ENCODE measurements at regions not wholly inside any gene's neighbourhood (a gene's known extent, or its start where the extent isn't known, plus 50 kb on each side); places are given as distances from the start of the nearest gene placed in this dataset.
"Not testable (repeated sequence)": the region's sequence is repeated elsewhere in the genome, so short reads cannot be mapped to it uniquely, and the experiment has no call there.

GRCh38 chr5:163867738-163868137, 362.3 kb downstream of the MAT2B start:
- no peak overlapping the region for H3K27ac ChIP-seq (ENCODE audit: low read depth, low read length)
- H3K4me2 ChIP-seq (ENCODE audit: low read depth, low read length, poor library complexity, severe bottlenecking), result no peak overlapping the region
- H3F3A ChIP-seq (ENCODE audit: insufficient read depth), result no peaks in the 10 kb centered on the region
- H3K36me3 ChIP-seq (ENCODE audit: low read length), result no peaks in the 10 kb centered on the region
- no peak overlapping the region for H3K9ac ChIP-seq (ENCODE audit: low read length)
- no peak overlapping the region for H3K4me3 ChIP-seq (ENCODE audit: insufficient read depth, low read length, poor library complexity, severe bottlenecking)
- TF ChIP-seq EZH2phosphoT487 (conservative IDR thresholded peaks at IDR 0.05; ENCODE audit: low read length) (no peak), CTCF (IDR thresholded peaks at IDR 0.05; ENCODE audit: insufficient read depth, low read length, poor library complexity, severe bottlenecking) (no peak)
- H4K20me1 ChIP-seq (ENCODE audit: low read depth, low read length), result no peaks in the 10 kb centered on the region
- H3K9me3 ChIP-seq (ENCODE audit: insufficient read depth, low read length), result no peaks in the 10 kb centered on the region
- no peaks in the 10 kb centered on the region for H3K9me2 ChIP-seq (replicated peaks; ENCODE audit: insufficient read depth, low read length)
- no peaks in the 10 kb centered on the region for H3K27me3 ChIP-seq (ENCODE audit: low read length)
- no peaks in the 10 kb centered on the region for H3K79me2 ChIP-seq (ENCODE audit: insufficient read depth, low read length)
- no peak overlapping the region for H2AFZ ChIP-seq (ENCODE audit: low read depth, low read length, severe bottlenecking)

GRCh38 chr5:163869581-163869980, 364.2 kb downstream of the MAT2B start:
- no peak overlapping the region for H3K4me3 ChIP-seq (ENCODE audit: insufficient read depth, low read length, poor library complexity, severe bottlenecking)
- no peaks in the 10 kb centered on the region for H3K36me3 ChIP-seq (ENCODE audit: low read length)
- H3K9ac ChIP-seq (ENCODE audit: low read length), result no peak overlapping the region
- TF ChIP-seq CTCF (IDR thresholded peaks at IDR 0.05; ENCODE audit: insufficient read depth, low read length, poor library complexity, severe bottlenecking), result no peak
- TF ChIP-seq EZH2phosphoT487 (conservative IDR thresholded peaks at IDR 0.05; ENCODE audit: low read length), result no peak
- H3K27ac ChIP-seq (ENCODE audit: low read depth, low read length), result no peak overlapping the region
- H3K27me3 ChIP-seq (ENCODE audit: low read length), result no peaks in the 10 kb centered on the region
- H3K9me3 ChIP-seq (ENCODE audit: insufficient read depth, low read length), result no peaks in the 10 kb centered on the region
- no peaks in the 10 kb centered on the region for H3K9me2 ChIP-seq (replicated peaks; ENCODE audit: insufficient read depth, low read length)
- no peak overlapping the region for H3K4me2 ChIP-seq (ENCODE audit: low read depth, low read length, poor library complexity, severe bottlenecking)
- no peak overlapping the region for H2AFZ ChIP-seq (ENCODE audit: low read depth, low read length, severe bottlenecking)
- no peaks in the 10 kb centered on the region for H4K20me1 ChIP-seq (ENCODE audit: low read depth, low read length)
- H3F3A ChIP-seq (ENCODE audit: insufficient read depth), result no peaks in the 10 kb centered on the region
- H3K79me2 ChIP-seq (ENCODE audit: insufficient read depth, low read length), result no peaks in the 10 kb centered on the region

- Histone ChIP-seq H3K27ac (ENCODE audit: low read depth, low read length) (no peak overlapping the region), H3K36me3 (ENCODE audit: low read length) (no peaks in the 10 kb centered on the region), H3K9me3 (ENCODE audit: insufficient read depth, low read length) (no peaks in the 10 kb centered on the region), H4K20me1 (ENCODE audit: low read depth, low read length) (no peaks in the 10 kb centered on the region), H3K9me2 (replicated peaks; ENCODE audit: insufficient read depth, low read length) (no peaks in the 10 kb centered on the region), H2AFZ (ENCODE audit: low read depth, low read length, severe bottlenecking) (no peak overlapping the region), H3K27me3 (ENCODE audit: low read length) (no peaks in the 10 kb centered on the region), H3K4me3 (ENCODE audit: insufficient read depth, low read length, poor library complexity, severe bottlenecking) (no peak overlapping the region), H3K9ac (ENCODE audit: low read length) (no peak overlapping the region), H3K4me2 (ENCODE audit: low read depth, low read length, poor library complexity, severe bottlenecking) (no peak overlapping the region), H3K79me2 (ENCODE audit: insufficient read depth, low read length) (no peaks in the 10 kb centered on the region), H3F3A (ENCODE audit: insufficient read depth) (no peaks in the 10 kb centered on the region)
- no peak for TF ChIP-seq EZH2phosphoT487 (conservative IDR thresholded peaks at IDR 0.05; ENCODE audit: low read length)
These were observed 365.0 kb downstream of the MAT2B start for GRCh38 chr5:163870441-163870840.

GRCh38 chr5:163874431-163874830, 369.0 kb downstream of the MAT2B start:
- Histone ChIP-seq H3K27me3 (ENCODE audit: low read length) (no peaks in the 10 kb centered on the region), H3K36me3 (ENCODE audit: low read length) (no peaks in the 10 kb centered on the region), H3K79me2 (ENCODE audit: insufficient read depth, low read length) (no peaks in the 10 kb centered on the region), H3K4me2 (ENCODE audit: low read depth, low read length, poor library complexity, severe bottlenecking) (no peak overlapping the region), H2AFZ (ENCODE audit: low read depth, low read length, severe bottlenecking) (no peak overlapping the region), H3K4me3 (ENCODE audit: insufficient read depth, low read length, poor library complexity, severe bottlenecking) (no peak overlapping the region), H3K27ac (ENCODE audit: low read depth, low read length) (no peak overlapping the region), H3F3A (ENCODE audit: insufficient read depth) (no peaks in the 10 kb centered on the region), H3K9me3 (ENCODE audit: insufficient read depth, low read length) (no peaks in the 10 kb centered on the region), H4K20me1 (ENCODE audit: low read depth, low read length) (no peaks in the 10 kb centered on the region), H3K9ac (ENCODE audit: low read length) (no peak overlapping the region), H3K9me2 (replicated peaks; ENCODE audit: insufficient read depth, low read length) (no peaks in the 10 kb centered on the region)
- TF ChIP-seq CTCF (IDR thresholded peaks at IDR 0.05; ENCODE audit: insufficient read depth, low read length, poor library complexity, severe bottlenecking), result no peak
- TF ChIP-seq EZH2phosphoT487 (conservative IDR thresholded peaks at IDR 0.05; ENCODE audit: low read length), result no peak

- H2AFZ ChIP-seq (ENCODE audit: low read depth, low read length, severe bottlenecking); H4K20me1 ChIP-seq (ENCODE audit: low read depth, low read length); H3K36me3 ChIP-seq (ENCODE audit: low read length); H3K79me2 ChIP-seq (ENCODE audit: insufficient read depth, low read length); H3K9me2 ChIP-seq (replicated peaks; ENCODE audit: insufficient read depth, low read length); H3K27ac ChIP-seq (ENCODE audit: low read depth, low read length); H3K4me2 ChIP-seq (ENCODE audit: low read depth, low read length, poor library complexity, severe bottlenecking); H3K9me3 ChIP-seq (ENCODE audit: insufficient read depth, low read length); H3K9ac ChIP-seq (ENCODE audit: low read length); H3K27me3 ChIP-seq (ENCODE audit: low read length); H3K4me3 ChIP-seq (ENCODE audit: insufficient read depth, low read length, poor library complexity, severe bottlenecking); H3F3A ChIP-seq (ENCODE audit: insufficient read depth): not testable (repeated sequence)
These were observed 369.5 kb downstream of the MAT2B start for GRCh38 chr5:163874912-163875311.

All from SU-DHL-6 (cell line).